SK-N-MC (cell line): ENCODE measurements at regions not wholly inside any gene's neighbourhood (a gene's known extent, or its start where the extent isn't known, plus 50 kb on each side); places are given as distances from the start of the nearest gene placed in this dataset.
A peak's percentile ranks its signal among the peaks of the same experiment; 100 is the strongest.

Experiments
- EZH2 ChIP-seq: fragments of 200-600 bp; sonication (generic); IDR thresholded peaks from one replicate; pipeline ENCODE4 v1.6.1; 2017; ENCODE audit warnings: antibody characterized with exemption
- POLR2AphosphoS5 ChIP-seq: IDR thresholded peaks from 2 replicates; pipeline ENCODE4 v1.6.1; 2012; ENCODE audit warnings: mild to moderate bottlenecking, low read depth, low read length, borderline replicate concordance

DNA sequence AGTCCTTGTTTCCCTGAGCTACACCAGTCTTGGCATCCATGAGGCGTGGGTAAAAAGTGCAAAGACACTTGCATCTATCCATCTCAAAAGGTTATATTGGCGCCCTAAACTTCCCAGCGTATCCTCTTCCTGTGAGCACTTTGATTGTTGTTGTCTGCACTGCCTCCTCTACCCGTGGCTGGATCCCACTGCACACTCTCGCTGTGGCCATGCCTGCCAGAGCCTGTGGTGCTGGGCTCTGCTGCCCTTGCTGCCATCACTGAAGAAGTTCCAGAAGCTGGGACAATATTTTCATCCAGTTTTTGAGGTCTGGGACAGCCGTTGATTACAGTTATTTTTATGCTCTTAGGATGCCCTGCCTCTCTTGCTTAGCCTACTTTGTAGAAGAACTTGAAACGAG lies 85.3 kb upstream of the PCGF5 start:
- TF ChIP-seq POLR2AphosphoS5, result 0 out of 2 replicates have a peak, but pooled peaks have one; percentile 17
- no peak for TF ChIP-seq EZH2
